KMS-11 (cell line): ENCODE measurements at regions not wholly inside any gene's neighbourhood (a gene's known extent, or its start where the extent isn't known, plus 50 kb on each side); places are given as distances from the start of the nearest gene placed in this dataset.

ENCODE experiments used
- H2AFZ ChIP-seq: fragments of 200-600 bp; sonication (generic); 2 replicates; pipeline ENCODE4 v1.6.1; 2016; ENCODE audit warnings: antibody characterized with exemption, mixed run types, low read depth
- H3K27ac ChIP-seq: fragments of 200-600 bp; sonication (generic); 2 replicates; pipeline ENCODE4 v1.6.1; 2016; ENCODE audit warnings: mild to moderate bottlenecking, mixed run types
- H3K27me3 ChIP-seq: fragments of 200-600 bp; sonication (generic); 2 replicates; pipeline ENCODE4 v1.6.1; 2017; ENCODE audit warnings: mild to moderate bottlenecking, low read depth, mixed run types, moderate library complexity; ENCODE audit not compliant: insufficient read depth
- H3K36me3 ChIP-seq: fragments of 200-600 bp; sonication (generic); 2 replicates; pipeline ENCODE4 v1.6.1; 2017; ENCODE audit warnings: mild to moderate bottlenecking, mixed run types; ENCODE audit not compliant: insufficient read depth
- H3K4me1 ChIP-seq: fragments of 200-600 bp; sonication (generic); 2 replicates; pipeline ENCODE4 v1.6.1; 2016; ENCODE audit warnings: mild to moderate bottlenecking, low read depth, mixed run types; ENCODE audit not compliant: poor library complexity, severe bottlenecking
- H3K4me2 ChIP-seq: fragments of 200-600 bp; sonication (generic); 2 replicates; pipeline ENCODE4 v1.7.0; 2016; ENCODE audit warnings: mild to moderate bottlenecking, mixed run types
- H3K4me3 ChIP-seq: fragments of 200-600 bp; sonication (generic); IDR thresholded peaks from 2 replicates; pipeline ENCODE4 v1.6.1; 2017; ENCODE audit warnings: low read depth, low read length, mixed read lengths; ENCODE audit not compliant: insufficient read depth
- H3K79me2 ChIP-seq: fragments of 200-600 bp; sonication (generic); 2 replicates; pipeline ENCODE4 v1.6.1; 2016; ENCODE audit warnings: low read depth, mixed run types; ENCODE audit not compliant: insufficient read depth
- H3K9ac ChIP-seq: fragments of 200-600 bp; sonication (generic); 2 replicates; pipeline ENCODE4 v1.6.1; 2016; ENCODE audit warnings: mild to moderate bottlenecking, mixed run types
- H4K20me1 ChIP-seq: fragments of 200-600 bp; sonication (generic); 2 replicates; pipeline ENCODE4 v1.6.1; 2016; ENCODE audit warnings: mild to moderate bottlenecking, mixed run types; ENCODE audit not compliant: insufficient read depth
- CTCF ChIP-seq: fragments of 200-600 bp; sonication (generic); conservative IDR thresholded peaks from 2 replicates; pipeline ENCODE4 v1.6.1; 2017; ENCODE audit warnings: low read depth, mild to moderate bottlenecking, antibody characterized with exemption, low read length, moderate library complexity, mixed read lengths

- H3K27me3 ChIP-seq: no peaks in the 10 kb centered on the region; the same call in 1 of the 2 replicates
- no peaks in the 10 kb centered on the region for H4K20me1 ChIP-seq
- H2AFZ ChIP-seq: no peak overlapping the region
- no peaks in the 10 kb centered on the region for H3K36me3 ChIP-seq
- no peaks in the 10 kb centered on the region for H3K79me2 ChIP-seq
- H3K27ac ChIP-seq: no peak overlapping the region
- H3K4me2 ChIP-seq: no peak overlapping the region
- no peak overlapping the region for H3K9ac ChIP-seq
- no peak for TF ChIP-seq CTCF
- H3K4me1 ChIP-seq: no peaks in the 10 kb centered on the region
- H3K4me3 ChIP-seq: no peak overlapping the region
Measured at GRCh38 chr22:49404020-49404419, 423.7 kb downstream of the BRD1 start.

- Histone ChIP-seq H4K20me1 (no peaks in the 10 kb centered on the region), H3K9ac (no peak overlapping the region)
Measured at GRCh38 chr22:49403102-49403501, 424.6 kb downstream of the BRD1 start.

GRCh38 chr22:49402169-49402568 lies 425.5 kb downstream of the BRD1 start:
- H3K4me1 ChIP-seq: no peaks in the 10 kb centered on the region
- H3K27ac ChIP-seq: no peak overlapping the region
- H3K79me2 ChIP-seq: no peaks in the 10 kb centered on the region
- no peaks in the 10 kb centered on the region; the same call in 1 of the 2 replicates for H3K27me3 ChIP-seq
- H2AFZ ChIP-seq: no peak overlapping the region
- no peak for TF ChIP-seq CTCF
- no peak overlapping the region for H3K4me3 ChIP-seq
- no peak overlapping the region for H3K9ac ChIP-seq
- no peak overlapping the region for H3K4me2 ChIP-seq
- H4K20me1 ChIP-seq: no peaks in the 10 kb centered on the region
- H3K36me3 ChIP-seq: no peaks in the 10 kb centered on the region

More at GRCh38 chr22:49403102-49403501, 424.6 kb downstream of the BRD1 start:
- Histone ChIP-seq H3K4me2 (no peak overlapping the region), H3K36me3 (no peaks in the 10 kb centered on the region), H3K27ac (no peak overlapping the region), H3K4me1 (no peaks in the 10 kb centered on the region), H3K79me2 (no peaks in the 10 kb centered on the region), H3K4me3 (no peak overlapping the region), H3K27me3 (no peaks in the 10 kb centered on the region; the same call in 1 of the 2 replicates), H2AFZ (no peak overlapping the region)
- TF ChIP-seq CTCF: no peak

- H3K4me2 ChIP-seq: no peak overlapping the region
- H3K9ac ChIP-seq: no peak overlapping the region
- H3K36me3 ChIP-seq: no peaks in the 10 kb centered on the region
- no peak overlapping the region for H3K4me3 ChIP-seq
- H4K20me1 ChIP-seq: no peaks in the 10 kb centered on the region
- H3K27ac ChIP-seq: no peak overlapping the region
- H3K79me2 ChIP-seq: no peaks in the 10 kb centered on the region
- TF ChIP-seq CTCF: no peak
- H3K4me1 ChIP-seq: no peaks in the 10 kb centered on the region
- no peaks in the 10 kb centered on the region; the same call in 1 of the 2 replicates for H3K27me3 ChIP-seq
- H2AFZ ChIP-seq: no peak overlapping the region
Measured at GRCh38 chr22:49400941-49401598, 426.6 kb downstream of the BRD1 start.
